ENCODE measurements at regions not wholly inside any gene's neighbourhood (a gene's known extent, or its start where the extent isn't known, plus 50 kb on each side); places are given as distances from the start of the nearest gene placed in this dataset.

- no peak for TF ChIP-seq POLR2A (IDR thresholded peaks at IDR 0.05)
- TF ChIP-seq, protein P1, sequence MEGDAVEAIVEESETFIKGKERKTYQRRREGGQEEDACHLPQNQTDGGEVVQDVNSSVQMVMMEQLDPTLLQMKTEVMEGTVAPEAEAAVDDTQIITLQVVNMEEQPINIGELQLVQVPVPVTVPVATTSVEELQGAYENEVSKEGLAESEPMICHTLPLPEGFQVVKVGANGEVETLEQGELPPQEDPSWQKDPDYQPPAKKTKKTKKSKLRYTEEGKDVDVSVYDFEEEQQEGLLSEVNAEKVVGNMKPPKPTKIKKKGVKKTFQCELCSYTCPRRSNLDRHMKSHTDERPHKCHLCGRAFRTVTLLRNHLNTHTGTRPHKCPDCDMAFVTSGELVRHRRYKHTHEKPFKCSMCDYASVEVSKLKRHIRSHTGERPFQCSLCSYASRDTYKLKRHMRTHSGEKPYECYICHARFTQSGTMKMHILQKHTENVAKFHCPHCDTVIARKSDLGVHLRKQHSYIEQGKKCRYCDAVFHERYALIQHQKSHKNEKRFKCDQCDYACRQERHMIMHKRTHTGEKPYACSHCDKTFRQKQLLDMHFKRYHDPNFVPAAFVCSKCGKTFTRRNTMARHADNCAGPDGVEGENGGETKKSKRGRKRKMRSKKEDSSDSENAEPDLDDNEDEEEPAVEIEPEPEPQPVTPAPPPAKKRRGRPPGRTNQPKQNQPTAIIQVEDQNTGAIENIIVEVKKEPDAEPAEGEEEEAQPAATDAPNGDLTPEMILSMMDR (IDR thresholded peaks at IDR 0.05): no peak
Observed at GRCh38 chr4:85092536-85092935, 126.0 kb upstream of the WDFY3 start.
